DOHH2 (cell line): ENCODE measurements at regions not wholly inside any gene's neighbourhood (a gene's known extent, or its start where the extent isn't known, plus 50 kb on each side); places are given as distances from the start of the nearest gene placed in this dataset.

ENCODE experiments used
- CTCF ChIP-seq: fragments of 200-600 bp; sonication (generic); IDR thresholded peaks from one replicate; pipeline ENCODE4 v1.5.1; 2014; ENCODE audit warnings: antibody characterized with exemption, mild to moderate bottlenecking, low read depth, low read length; ENCODE audit not compliant: poor library complexity, severe bottlenecking
- EZH2phosphoT487 ChIP-seq: fragments of 200-600 bp; sonication (generic); IDR thresholded peaks from 2 replicates; pipeline ENCODE4 v1.6.1; 2017; ENCODE audit warnings: borderline replicate concordance, mild to moderate bottlenecking, antibody characterized with exemption, low read length, moderate library complexity, mixed read lengths

GRCh38 chr16:51543971-51544370 lies 392.9 kb upstream of the SALL1 start:
- TF ChIP-seq CTCF (no peak), EZH2phosphoT487 (no peak)
